Endodermal cell (in vitro differentiated cells): ENCODE measurements at regions not wholly inside any gene's neighbourhood (a gene's known extent, or its start where the extent isn't known, plus 50 kb on each side); places are given as distances from the start of the nearest gene placed in this dataset.

ENCODE experiments used
- DNase-seq: peaks from one replicate; pipeline ENCODE4 v3.0.0-alpha.2; 2017
- H3K27ac ChIP-seq: 2 replicates; pipeline ENCODE4 v1.5.1; 2013; ENCODE audit warnings: mild to moderate bottlenecking, low read depth, low read length, moderate library complexity
- H3K27me3 ChIP-seq: 2 replicates; pipeline ENCODE4 v1.6.1; 2013; ENCODE audit warnings: mild to moderate bottlenecking, low read length, moderate library complexity; ENCODE audit not compliant: insufficient read depth, control insufficient read depth, poor library complexity, severe bottlenecking
- H3K36me3 ChIP-seq: 2 replicates; pipeline ENCODE4 v1.7.0; 2013; ENCODE audit warnings: mild to moderate bottlenecking, low read length, moderate library complexity; ENCODE audit not compliant: control insufficient read depth, insufficient read depth
- H3K4me1 ChIP-seq: one replicate; pipeline ENCODE4 v1.7.0; 2013; ENCODE audit warnings: low read length; ENCODE audit not compliant: control insufficient read depth, insufficient read depth
- H3K4me3 ChIP-seq: 2 replicates; pipeline ENCODE4 v1.5.1; 2013; ENCODE audit warnings: mild to moderate bottlenecking, low read length, moderate library complexity
- H3K9ac ChIP-seq: 2 replicates; pipeline ENCODE4 v1.6.1; 2013; ENCODE audit warnings: mild to moderate bottlenecking, low read length, moderate library complexity; ENCODE audit not compliant: poor library complexity, severe bottlenecking; ENCODE audit errors: extremely low read depth
- H3K9me3 ChIP-seq: 2 replicates; pipeline ENCODE4 v1.6.1; 2013; ENCODE audit warnings: mild to moderate bottlenecking, low read length, moderate library complexity; ENCODE audit not compliant: control insufficient read depth
- H3K27ac Mint-ChIP-seq: 2 replicates; pipeline ENCODE4 v1.8.0; 2020; ENCODE audit warnings: mixed read lengths
- H3K27me3 Mint-ChIP-seq: 2 replicates; pipeline ENCODE4 v1.8.0; 2021; ENCODE audit warnings: mild to moderate bottlenecking, mixed read lengths; ENCODE audit not compliant: insufficient read depth
- H3K36me3 Mint-ChIP-seq: 2 replicates; pipeline ENCODE4 v1.8.0; 2020; ENCODE audit warnings: low read depth, mixed read lengths
- H3K4me1 Mint-ChIP-seq: 2 replicates; pipeline ENCODE4 v1.8.0; 2020; ENCODE audit warnings: mixed read lengths
- H3K4me3 Mint-ChIP-seq: 2 replicates; pipeline ENCODE4 v1.8.0; 2020; ENCODE audit warnings: mild to moderate bottlenecking, moderate library complexity, mixed read lengths
- H3K9me3 Mint-ChIP-seq: 2 replicates; pipeline ENCODE4 v1.8.0; 2020; ENCODE audit warnings: mild to moderate bottlenecking, mixed read lengths
- CTCF ChIP-seq: fragments of 200-600 bp; sonication (generic); conservative IDR thresholded peaks from 2 replicates; pipeline ENCODE4 v1.5.0; 2021; ENCODE audit warnings: antibody characterized with exemption, mild to moderate bottlenecking
- WGBS, 2 experiments: methylation state at CpG; one replicate each; pipeline versions ENCODE4 v1.1.5 to v1.1.7; 2013; ENCODE audit warnings: missing lambda C conversion rate in 2 of 2, mixed read lengths in 1 of 2; ENCODE audit not compliant: insufficient coverage in 1 of 2, insufficient read length in 1 of 2; 5-methylcytosine and 5-hydroxymethylcytosine counted together

GRCh38 chr10:10618139-10618538 lies 399.5 kb upstream of the CELF2 start:
- Histone ChIP-seq H3K27me3 (peaks cover 16% of the 10 kb centered on the region), H3K4me1 (peaks cover 8% of the 10 kb centered on the region), H3K4me3 (no peak overlapping the region), H3K27ac (no peak overlapping the region), H3K36me3 (no peaks in the 10 kb centered on the region), H3K9me3 (peaks cover 12% of the 10 kb centered on the region), H3K9ac (no peak overlapping the region)
- 89 to 96% methylated on average over 1 of the region's 1 CpG for WGBS, 2 experiments
- peaks cover 8% of the 10 kb centered on the region for H3K9me3 Mint-ChIP-seq
- no peak overlapping the region for H3K4me3 Mint-ChIP-seq
- no peaks in the 10 kb centered on the region for H3K36me3 Mint-ChIP-seq
- peaks cover 41% of the 10 kb centered on the region for H3K27me3 Mint-ChIP-seq
- DNase-seq = no peak
- H3K27ac Mint-ChIP-seq = no peak overlapping the region
- no peak for TF ChIP-seq CTCF
- H3K4me1 Mint-ChIP-seq = peaks cover 9% of the 10 kb centered on the region

- WGBS, 2 experiments = 96 to 100% methylated on average over 3 to 6 of the region's 6 CpGs
- H3K4me3 Mint-ChIP-seq = no peak overlapping the region
- H3K9ac ChIP-seq = no peak overlapping the region
Observed at GRCh38 chr10:10623958-10624566, 393.6 kb upstream of the CELF2 start.

GRCh38 chr10:10624567-10624962 lies 393.1 kb upstream of the CELF2 start:
- no peaks in the 10 kb centered on the region for H3K9me3 ChIP-seq
- no peaks in the 10 kb centered on the region for H3K27me3 ChIP-seq
- WGBS, 2 experiments = 96 to 97% methylated on average over 8 of the region's 8 CpGs
- no peak for DNase-seq
- no peak for TF ChIP-seq CTCF
- H3K27ac ChIP-seq = no peak overlapping the region
- peaks cover 4% of the 10 kb centered on the region for H3K4me1 ChIP-seq
- Mint-ChIP-seq H3K27ac (no peak overlapping the region), H3K27me3 (no peaks in the 10 kb centered on the region), H3K9me3 (peaks cover 2% of the 10 kb centered on the region), H3K4me3 (no peak overlapping the region), H3K36me3 (no peaks in the 10 kb centered on the region), H3K4me1 (peaks cover 8% of the 10 kb centered on the region)
- no peak overlapping the region for H3K4me3 ChIP-seq
- H3K9ac ChIP-seq = no peak overlapping the region
- no peaks in the 10 kb centered on the region for H3K36me3 ChIP-seq

More at GRCh38 chr10:10623958-10624566, 393.6 kb upstream of the CELF2 start:
- Mint-ChIP-seq H3K36me3 (no peaks in the 10 kb centered on the region), H3K4me1 (peaks cover 8% of the 10 kb centered on the region), H3K27ac (no peak overlapping the region), H3K9me3 (peaks cover 2% of the 10 kb centered on the region), H3K27me3 (peaks cover 4% of the 10 kb centered on the region)
- Histone ChIP-seq H3K27ac (no peak overlapping the region), H3K27me3 (no peaks in the 10 kb centered on the region), H3K9me3 (no peaks in the 10 kb centered on the region), H3K4me1 (peaks cover 4% of the 10 kb centered on the region), H3K36me3 (no peaks in the 10 kb centered on the region), H3K4me3 (no peak overlapping the region)
- DNase-seq = no peak
- no peak for TF ChIP-seq CTCF
